NCI-H510A treated with DMSO at 0.1 percent for 48 hours (cell line): ENCODE measurements at regions not wholly inside any gene's neighbourhood (a gene's known extent, or its start where the extent isn't known, plus 50 kb on each side); places are given as distances from the start of the nearest gene placed in this dataset.
"Not testable (repeated sequence)": the region's sequence is repeated elsewhere in the genome, so short reads cannot be mapped to it uniquely, and the experiment has no call there.

Source experiments
- DNase-seq: peaks from one replicate; lab custom pipeline; 2025; lab: John Stamatoyannopoulos, UW

GRCh38 chr6:19551611-19552010 is 285.6 kb upstream of the ID4 start:
- DNase-seq, result no peak

GRCh38 chr6:19552076-19552475 is 285.1 kb upstream of the ID4 start:
- DNase-seq, result no peak

GRCh38 chr6:19552588-19552987 is 284.6 kb upstream of the ID4 start:
- no peak for DNase-seq

GRCh38 chr6:19554356-19555225 is 282.6 kb upstream of the ID4 start:
- DNase-seq, result no peak

GRCh38 chr6:19557191-19557590 is 280.0 kb upstream of the ID4 start:
- no peak for DNase-seq

GRCh38 chr6:19558201-19558600 is 279.0 kb upstream of the ID4 start:
- DNase-seq, result no peak

- DNase-seq, result no peak
These were observed 278.2 kb upstream of the ID4 start for GRCh38 chr6:19558934-19559333.

GRCh38 chr6:19562468-19562867 is 274.7 kb upstream of the ID4 start:
- no peak for DNase-seq

GRCh38 chr6:19569563-19569962 is 267.6 kb upstream of the ID4 start:
- DNase-seq, result no peak

- DNase-seq, result no peak
These were observed 266.0 kb upstream of the ID4 start for GRCh38 chr6:19571176-19571575.

- DNase-seq, result no peak
These were observed 258.7 kb upstream of the ID4 start for GRCh38 chr6:19578481-19578880.

- not testable (repeated sequence) for DNase-seq
These were observed 253.0 kb upstream of the ID4 start for GRCh38 chr6:19584207-19584606.

GRCh38 chr6:19587238-19587942 is 249.8 kb upstream of the ID4 start:
- no peak for DNase-seq

GRCh38 chr6:19590501-19591131 is 246.6 kb upstream of the ID4 start:
- DNase-seq, result no peak

GRCh38 chr6:19597809-19598320 is 239.3 kb upstream of the ID4 start:
- no peak for DNase-seq

- no peak for DNase-seq
These were observed 237.2 kb upstream of the ID4 start for GRCh38 chr6:19599796-19600464.

- no peak for DNase-seq
These were observed 234.6 kb upstream of the ID4 start for GRCh38 chr6:19602434-19603013.

GRCh38 chr6:19603721-19604120 is 233.4 kb upstream of the ID4 start:
- no peak for DNase-seq

- DNase-seq, result no peak
These were observed 231.5 kb upstream of the ID4 start for GRCh38 chr6:19605624-19606023.

GRCh38 chr6:19608546-19608945 is 228.6 kb upstream of the ID4 start:
- DNase-seq, result no peak

- DNase-seq, result no peak
These were observed 227.1 kb upstream of the ID4 start for GRCh38 chr6:19609972-19610641.
